Neural cell (in vitro differentiated cells): ENCODE measurements at regions not wholly inside any gene's neighbourhood (a gene's known extent, or its start where the extent isn't known, plus 50 kb on each side); places are given as distances from the start of the nearest gene placed in this dataset.

ENCODE experiments used
- H2AFZ ChIP-seq: fragments of 200-600, 300-800 bp; sonication (generic), shearing (Covaris generic); 2 replicates; pipeline ENCODE4 v1.6.0; 2014; ENCODE audit warnings: low read depth, mild to moderate bottlenecking, antibody characterized with exemption, low read length, moderate library complexity
- H3F3A ChIP-seq: fragments of 200-600 bp; shearing (Covaris generic); 2 replicates; pipeline ENCODE4 v1.6.1; 2016; ENCODE audit warnings: mild to moderate bottlenecking, moderate library complexity, mixed read lengths, antibody characterized with exemption, low read length; ENCODE audit not compliant: insufficient read depth, poor library complexity, severe bottlenecking
- H3K27ac ChIP-seq: fragments of 200-600, 300-800 bp; sonication (generic), shearing (Covaris generic); 2 replicates; pipeline ENCODE4 v1.5.1; 2014; ENCODE audit warnings: mild to moderate bottlenecking, low read length, moderate library complexity
- H3K27me3 ChIP-seq: fragments of 300-800, 200-600 bp; sonication (generic), shearing (Covaris generic); 2 replicates; pipeline ENCODE4 v1.6.0; 2014; ENCODE audit warnings: mild to moderate bottlenecking, low read depth, low read length, moderate library complexity; ENCODE audit not compliant: insufficient read depth
- H3K36me3 ChIP-seq: fragments of 300-800, 200-600 bp; sonication (generic), shearing (Covaris generic); 2 replicates; pipeline ENCODE4 v1.5.1; 2014; ENCODE audit warnings: mild to moderate bottlenecking, antibody characterized with exemption, low read length, moderate library complexity; ENCODE audit not compliant: insufficient read depth
- H3K4me2 ChIP-seq: fragments of 300-800, 200-600 bp; sonication (generic), shearing (Covaris generic); 2 replicates; pipeline ENCODE4 v1.6.0; 2014; ENCODE audit warnings: mild to moderate bottlenecking, low read length
- H3K4me3 ChIP-seq: fragments of 300-800, 200-600 bp; sonication (generic), shearing (Covaris generic); 2 replicates; pipeline ENCODE4 v1.5.1; 2014; ENCODE audit warnings: mild to moderate bottlenecking, low read length, moderate library complexity
- H3K79me2 ChIP-seq: fragments of 200-600 bp; shearing (Covaris generic); replicated peaks from 2 replicates; pipeline ENCODE4 v1.6.0; 2014; ENCODE audit warnings: mild to moderate bottlenecking, low read length, moderate library complexity; ENCODE audit not compliant: insufficient read depth
- H3K9ac ChIP-seq: fragments of 300-800, 200-600 bp; sonication (generic), shearing (Covaris generic); 2 replicates; pipeline ENCODE4 v1.6.1; 2016; ENCODE audit warnings: mild to moderate bottlenecking, low read length, mixed read lengths
- H3K9me2 ChIP-seq: fragments of 200-600 bp; shearing (Covaris generic); 2 replicates; pipeline ENCODE4 v1.6.1; 2016; ENCODE audit warnings: mild to moderate bottlenecking, low read length, mixed read lengths; ENCODE audit not compliant: insufficient read depth
- H3K9me3 ChIP-seq: fragments of 200-600, 300-800 bp; sonication (generic), shearing (Covaris generic); 2 replicates; pipeline ENCODE4 v1.6.1; 2016; ENCODE audit warnings: mild to moderate bottlenecking, mixed run types, low read length, moderate library complexity, mixed read lengths
- H4K20me1 ChIP-seq: fragments of 200-600 bp; shearing (Covaris generic); 2 replicates; pipeline ENCODE4 v1.6.1; 2016; ENCODE audit warnings: mild to moderate bottlenecking, mixed run types; ENCODE audit not compliant: insufficient read depth
- EP300 ChIP-seq: fragments of 450-650 bp; conservative IDR thresholded peaks from 2 replicates; pipeline ENCODE4 v1.6.1; 2014; ENCODE audit warnings: antibody characterized with exemption, mild to moderate bottlenecking, moderate library complexity; ENCODE audit not compliant: poor library complexity, severe bottlenecking
- EZH2 ChIP-seq: fragments of 200-600, 300-800 bp; shearing (Covaris generic), sonication (generic); IDR thresholded peaks from 2 replicates; pipeline ENCODE4 v1.6.1; 2014; ENCODE audit warnings: antibody characterized with exemption, low read length, borderline replicate concordance, mild to moderate bottlenecking; ENCODE audit not compliant: insufficient read depth, poor library complexity, severe bottlenecking
- MXI1 ChIP-seq: fragments of 450-650 bp; conservative IDR thresholded peaks from 2 replicates; pipeline ENCODE4 v1.6.1; 2014; ENCODE audit warnings: antibody characterized with exemption, mild to moderate bottlenecking; ENCODE audit not compliant: poor library complexity, severe bottlenecking
- POLR2AphosphoS5 ChIP-seq: IDR thresholded peaks from 2 replicates; pipeline ENCODE4 v1.6.1; 2012
- RAD21 ChIP-seq: fragments of 450-650 bp; conservative IDR thresholded peaks from 2 replicates; pipeline ENCODE4 v1.6.1; 2014; ENCODE audit warnings: antibody characterized with exemption, mild to moderate bottlenecking, moderate library complexity
- SMC3 ChIP-seq: fragments of 450-650 bp; conservative IDR thresholded peaks from 2 replicates; pipeline ENCODE4 v1.6.1; 2014; ENCODE audit warnings: antibody characterized with exemption, mild to moderate bottlenecking, moderate library complexity; ENCODE audit not compliant: poor library complexity
- TAF1 ChIP-seq: IDR thresholded peaks from 2 replicates; pipeline ENCODE4 v1.6.1; 2012; ENCODE audit warnings: low read depth
- TF ChIP-seq, protein P1 (sequence below): IDR thresholded peaks from 2 replicates; pipeline ENCODE4 v1.6.1; 2012; ENCODE audit warnings: borderline replicate concordance
- TF ChIP-seq, protein P2 (sequence below): fragments of 450-650 bp; IDR thresholded peaks from 2 replicates; pipeline ENCODE4 v1.5.1; 2014; ENCODE audit warnings: antibody characterized with exemption, mild to moderate bottlenecking, moderate library complexity; ENCODE audit not compliant: poor library complexity, severe bottlenecking

DNA sequence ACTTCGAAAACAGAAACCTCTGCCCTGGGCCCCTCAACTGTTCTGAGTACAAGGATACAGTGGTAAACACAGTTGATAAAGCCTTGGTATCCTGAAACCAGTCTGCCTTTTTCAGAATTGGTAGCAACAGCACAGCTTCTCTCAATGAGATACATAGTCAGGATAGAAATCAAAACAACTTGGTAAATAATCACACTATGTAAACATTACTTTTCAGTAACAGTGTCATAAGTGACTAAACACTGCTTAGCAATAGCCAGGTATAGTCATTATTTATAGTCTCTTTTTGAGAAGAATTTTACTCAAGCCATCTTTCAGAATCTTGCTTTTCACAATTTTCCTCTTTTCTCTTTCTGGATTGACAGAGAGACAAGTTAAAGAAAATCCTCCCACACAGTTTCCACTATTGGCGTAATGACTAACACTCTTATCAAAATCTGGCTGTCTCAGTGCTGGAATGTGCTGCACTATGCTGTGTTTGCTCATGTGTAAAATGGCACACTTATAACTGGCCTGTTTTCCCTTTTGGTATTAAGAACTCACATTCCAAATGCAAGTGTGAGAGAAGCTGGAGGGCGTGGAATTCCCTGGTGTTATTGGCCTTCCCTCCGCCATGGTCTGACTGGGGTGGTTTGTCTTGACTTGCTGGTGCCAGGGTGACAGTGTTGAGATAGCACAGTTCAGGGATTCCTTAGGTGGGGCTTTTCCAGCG lies 368.8 kb downstream of the TDRD3 start:
- TF ChIP-seq TAF1 (no peak), SMC3 (no peak), RAD21 (no peak), EP300 (no peak), POLR2AphosphoS5 (no peak), EZH2 (no peak), MXI1 (no peak)
- TF ChIP-seq, protein P1, sequence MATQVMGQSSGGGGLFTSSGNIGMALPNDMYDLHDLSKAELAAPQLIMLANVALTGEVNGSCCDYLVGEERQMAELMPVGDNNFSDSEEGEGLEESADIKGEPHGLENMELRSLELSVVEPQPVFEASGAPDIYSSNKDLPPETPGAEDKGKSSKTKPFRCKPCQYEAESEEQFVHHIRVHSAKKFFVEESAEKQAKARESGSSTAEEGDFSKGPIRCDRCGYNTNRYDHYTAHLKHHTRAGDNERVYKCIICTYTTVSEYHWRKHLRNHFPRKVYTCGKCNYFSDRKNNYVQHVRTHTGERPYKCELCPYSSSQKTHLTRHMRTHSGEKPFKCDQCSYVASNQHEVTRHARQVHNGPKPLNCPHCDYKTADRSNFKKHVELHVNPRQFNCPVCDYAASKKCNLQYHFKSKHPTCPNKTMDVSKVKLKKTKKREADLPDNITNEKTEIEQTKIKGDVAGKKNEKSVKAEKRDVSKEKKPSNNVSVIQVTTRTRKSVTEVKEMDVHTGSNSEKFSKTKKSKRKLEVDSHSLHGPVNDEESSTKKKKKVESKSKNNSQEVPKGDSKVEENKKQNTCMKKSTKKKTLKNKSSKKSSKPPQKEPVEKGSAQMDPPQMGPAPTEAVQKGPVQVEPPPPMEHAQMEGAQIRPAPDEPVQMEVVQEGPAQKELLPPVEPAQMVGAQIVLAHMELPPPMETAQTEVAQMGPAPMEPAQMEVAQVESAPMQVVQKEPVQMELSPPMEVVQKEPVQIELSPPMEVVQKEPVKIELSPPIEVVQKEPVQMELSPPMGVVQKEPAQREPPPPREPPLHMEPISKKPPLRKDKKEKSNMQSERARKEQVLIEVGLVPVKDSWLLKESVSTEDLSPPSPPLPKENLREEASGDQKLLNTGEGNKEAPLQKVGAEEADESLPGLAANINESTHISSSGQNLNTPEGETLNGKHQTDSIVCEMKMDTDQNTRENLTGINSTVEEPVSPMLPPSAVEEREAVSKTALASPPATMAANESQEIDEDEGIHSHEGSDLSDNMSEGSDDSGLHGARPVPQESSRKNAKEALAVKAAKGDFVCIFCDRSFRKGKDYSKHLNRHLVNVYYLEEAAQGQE, result no peak
- TF ChIP-seq, protein P2, sequence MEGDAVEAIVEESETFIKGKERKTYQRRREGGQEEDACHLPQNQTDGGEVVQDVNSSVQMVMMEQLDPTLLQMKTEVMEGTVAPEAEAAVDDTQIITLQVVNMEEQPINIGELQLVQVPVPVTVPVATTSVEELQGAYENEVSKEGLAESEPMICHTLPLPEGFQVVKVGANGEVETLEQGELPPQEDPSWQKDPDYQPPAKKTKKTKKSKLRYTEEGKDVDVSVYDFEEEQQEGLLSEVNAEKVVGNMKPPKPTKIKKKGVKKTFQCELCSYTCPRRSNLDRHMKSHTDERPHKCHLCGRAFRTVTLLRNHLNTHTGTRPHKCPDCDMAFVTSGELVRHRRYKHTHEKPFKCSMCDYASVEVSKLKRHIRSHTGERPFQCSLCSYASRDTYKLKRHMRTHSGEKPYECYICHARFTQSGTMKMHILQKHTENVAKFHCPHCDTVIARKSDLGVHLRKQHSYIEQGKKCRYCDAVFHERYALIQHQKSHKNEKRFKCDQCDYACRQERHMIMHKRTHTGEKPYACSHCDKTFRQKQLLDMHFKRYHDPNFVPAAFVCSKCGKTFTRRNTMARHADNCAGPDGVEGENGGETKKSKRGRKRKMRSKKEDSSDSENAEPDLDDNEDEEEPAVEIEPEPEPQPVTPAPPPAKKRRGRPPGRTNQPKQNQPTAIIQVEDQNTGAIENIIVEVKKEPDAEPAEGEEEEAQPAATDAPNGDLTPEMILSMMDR, result no peak
- no peaks in the 10 kb centered on the region for H3K36me3 ChIP-seq
- no peaks in the 10 kb centered on the region for H3K9me2 ChIP-seq
- H3K79me2 ChIP-seq, result no peaks in the 10 kb centered on the region
- H3F3A ChIP-seq, result no peaks in the 10 kb centered on the region
- no peaks in the 10 kb centered on the region for H4K20me1 ChIP-seq
- no peak overlapping the region for H3K4me3 ChIP-seq
- no peak overlapping the region for H3K27ac ChIP-seq
- H3K27me3 ChIP-seq, result no peaks in the 10 kb centered on the region
- no peak overlapping the region for H2AFZ ChIP-seq
- H3K9me3 ChIP-seq, result no peaks in the 10 kb centered on the region
- no peak overlapping the region for H3K9ac ChIP-seq
- no peak overlapping the region for H3K4me2 ChIP-seq

DNA sequence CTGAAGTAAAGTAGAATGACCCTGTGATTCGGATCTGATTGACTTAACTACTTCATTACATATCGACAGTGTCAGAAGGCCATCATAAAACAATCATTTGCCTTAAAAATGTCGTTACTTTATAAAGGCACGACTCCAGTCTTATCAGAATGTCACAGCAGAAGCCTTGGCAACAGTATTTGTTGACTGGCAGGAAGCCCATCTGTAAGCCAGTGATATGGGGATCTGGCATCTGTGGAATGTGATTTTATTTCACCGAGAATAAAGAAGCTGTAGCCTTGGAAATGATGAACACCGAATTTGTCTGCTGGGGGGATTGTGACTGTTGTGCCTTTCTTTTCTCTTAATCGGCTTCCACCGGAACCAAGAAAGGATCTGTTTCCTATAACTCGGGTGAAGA lies 362.5 kb downstream of the TDRD3 start:
- Histone ChIP-seq H3F3A (no peaks in the 10 kb centered on the region), H3K9ac (peak overlapping the region; percentile 37), H3K79me2 (no peaks in the 10 kb centered on the region), H3K9me3 (no peaks in the 10 kb centered on the region), H3K27me3 (no peaks in the 10 kb centered on the region), H3K4me2 (peak overlapping the region; percentile 43), H3K9me2 (no peaks in the 10 kb centered on the region), H3K27ac (peak overlapping the region; percentile 78), H4K20me1 (no peaks in the 10 kb centered on the region), H3K36me3 (no peaks in the 10 kb centered on the region), H2AFZ (no peak overlapping the region), H3K4me3 (peak overlapping the region; percentile 48)
- TF ChIP-seq POLR2AphosphoS5 (peak; percentile 87), EP300 (peak; percentile 97), RAD21 (peak; percentile 17), EZH2 (no peak), SMC3 (no peak), MXI1 (no peak), TAF1 (no peak)
- TF ChIP-seq, protein P2, result no peak
- TF ChIP-seq, protein P1, result no peak
